HS-27A (cell line): ENCODE measurements at regions not wholly inside any gene's neighbourhood (a gene's known extent, or its start where the extent isn't known, plus 50 kb on each side); places are given as distances from the start of the nearest gene placed in this dataset.

ENCODE experiments used
- DNase-seq: peaks from one replicate; pipeline ENCODE4 v3.0.0-alpha.2; 2012; ENCODE audit warnings: low read depth, missing footprints

GRCh38 chr16:14360326-14361037, 269.6 kb downstream of the PARN start:
- DNase-seq: no peak

GRCh38 chr16:14358697-14359305, 271.3 kb downstream of the PARN start:
- DNase-seq: no peak

GRCh38 chr16:14357328-14357727, 272.7 kb downstream of the PARN start:
- DNase-seq: no peak

- DNase-seq: no peak
These were observed 274.0 kb downstream of the PARN start for GRCh38 chr16:14356064-14356463.

- DNase-seq: no peak
These were observed 275.3 kb downstream of the PARN start for GRCh38 chr16:14354561-14355351.

GRCh38 chr16:14353340-14353739, 276.7 kb downstream of the PARN start:
- DNase-seq: no peak

GRCh38 chr16:14351647-14352046, 278.4 kb downstream of the PARN start:
- DNase-seq: no peak

- DNase-seq: no peak
These were observed 279.4 kb downstream of the PARN start for GRCh38 chr16:14350626-14351025.

GRCh38 chr16:14350081-14350480, 279.0 kb downstream of the MRTFB start:
- no peak for DNase-seq

- no peak for DNase-seq
These were observed 276.6 kb downstream of the MRTFB start for GRCh38 chr16:14347706-14348105.

GRCh38 chr16:14346278-14347142, 275.4 kb downstream of the MRTFB start:
- DNase-seq: no peak

- DNase-seq: no peak
These were observed 274.5 kb downstream of the MRTFB start for GRCh38 chr16:14345512-14346115.

- no peak for DNase-seq
These were observed 273.8 kb downstream of the MRTFB start for GRCh38 chr16:14344945-14345344.

GRCh38 chr16:14344292-14344691, 273.2 kb downstream of the MRTFB start:
- DNase-seq: no peak

- DNase-seq: no peak
These were observed 270.5 kb downstream of the MRTFB start for GRCh38 chr16:14341324-14342225.

- DNase-seq: no peak
These were observed 268.6 kb downstream of the MRTFB start for GRCh38 chr16:14339694-14340093.

GRCh38 chr16:14338969-14339368, 267.9 kb downstream of the MRTFB start:
- no peak for DNase-seq

- no peak for DNase-seq
These were observed 267.1 kb downstream of the MRTFB start for GRCh38 chr16:14338236-14338635.

- DNase-seq: no peak
These were observed 266.4 kb downstream of the MRTFB start for GRCh38 chr16:14337303-14338191.

GRCh38 chr16:14335297-14335696, 264.2 kb downstream of the MRTFB start:
- DNase-seq: no peak
